ENCODE measurements at regions not wholly inside any gene's neighbourhood (a gene's known extent, or its start where the extent isn't known, plus 50 kb on each side); places are given as distances from the start of the nearest gene placed in this dataset.
A peak's percentile ranks its signal among the peaks of the same experiment; 100 is the strongest.

- peaks cover 54% of the 10 kb centered on the region for H4K20me1 ChIP-seq (ENCODE audit: insufficient read depth, low read length)
- peaks cover 28 to 44% of the 10 kb centered on the region in 2 donors for H3K36me3 Mint-ChIP-seq
- H3K9me3 Mint-ChIP-seq: peaks cover 0 to 7% (median 0%) of the 10 kb centered on the region in 7 donors
- no peaks in the 10 kb centered on the region for H3K9me3 ChIP-seq (replicated peaks in 1 of 2; ENCODE audit: control insufficient read depth in 1 of 2, insufficient read depth in 1 of 2, low read length in 2 of 2)
- H3K4me1 Mint-ChIP-seq: peaks cover 66% of the 10 kb centered on the region
- TF ChIP-seq, protein P1, sequence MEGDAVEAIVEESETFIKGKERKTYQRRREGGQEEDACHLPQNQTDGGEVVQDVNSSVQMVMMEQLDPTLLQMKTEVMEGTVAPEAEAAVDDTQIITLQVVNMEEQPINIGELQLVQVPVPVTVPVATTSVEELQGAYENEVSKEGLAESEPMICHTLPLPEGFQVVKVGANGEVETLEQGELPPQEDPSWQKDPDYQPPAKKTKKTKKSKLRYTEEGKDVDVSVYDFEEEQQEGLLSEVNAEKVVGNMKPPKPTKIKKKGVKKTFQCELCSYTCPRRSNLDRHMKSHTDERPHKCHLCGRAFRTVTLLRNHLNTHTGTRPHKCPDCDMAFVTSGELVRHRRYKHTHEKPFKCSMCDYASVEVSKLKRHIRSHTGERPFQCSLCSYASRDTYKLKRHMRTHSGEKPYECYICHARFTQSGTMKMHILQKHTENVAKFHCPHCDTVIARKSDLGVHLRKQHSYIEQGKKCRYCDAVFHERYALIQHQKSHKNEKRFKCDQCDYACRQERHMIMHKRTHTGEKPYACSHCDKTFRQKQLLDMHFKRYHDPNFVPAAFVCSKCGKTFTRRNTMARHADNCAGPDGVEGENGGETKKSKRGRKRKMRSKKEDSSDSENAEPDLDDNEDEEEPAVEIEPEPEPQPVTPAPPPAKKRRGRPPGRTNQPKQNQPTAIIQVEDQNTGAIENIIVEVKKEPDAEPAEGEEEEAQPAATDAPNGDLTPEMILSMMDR (IDR thresholded peaks at IDR 0.05): no peak
- DNase-seq: peak in 1 of 3 donors; percentile 23
- peak overlapping the region; percentile 6 for H2AFZ ChIP-seq (ENCODE audit: insufficient read depth, low read depth, low read length, poor library complexity, severe bottlenecking)
- H3K27ac ChIP-seq (ENCODE audit: low read depth in 1 of 2, low read length in 2 of 2): peak overlapping the region; percentile 36 to 86
- intact Hi-C loops (cut with micrococcal nuclease): loop anchor here in 1 of 2 donors (5.0 kb wide), 1 partner anchor 57 kb away; no protein-coding TSS in a partner anchor
- peaks cover 54 to 69% of the 10 kb centered on the region in 2 donors for H3K4me1 ChIP-seq (ENCODE audit: control insufficient read depth in 1 of 2, insufficient read depth in 2 of 2, low read length in 2 of 2)
- H3K79me2 ChIP-seq (ENCODE audit: insufficient read depth, low read length): peaks cover 91% of the 10 kb centered on the region
- H3K9ac ChIP-seq (ENCODE audit: insufficient read depth, low read length, poor library complexity, severe bottlenecking): peak overlapping the region; percentile 65
- peaks cover 0 to 3% (median 0%) of the 10 kb centered on the region in 3 donors for H3K27me3 Mint-ChIP-seq (ENCODE audit: low read depth in 3 of 3)
- H3K4me3 ChIP-seq (replicated peaks in 1 of 3; ENCODE audit: low read depth in 2 of 3, low read length in 3 of 3): peak overlapping the region; percentile 87 to 100 (median 89)
- peak overlapping the region; percentile 95 for H3K4me2 ChIP-seq (replicated peaks; ENCODE audit: extremely low read depth, low read length, poor library complexity, severe bottlenecking)
- peak overlapping the region; percentile 60 to 95 (median 91) for H3K27ac Mint-ChIP-seq
- no peaks in the 10 kb centered on the region for H3K27me3 ChIP-seq (ENCODE audit: control insufficient read depth in 2 of 2, insufficient read depth in 2 of 2, low read length in 2 of 2)
- WGBS (ENCODE audit: insufficient coverage): 25% methylated on average over 4 of the region's 4 CpGs
- H3K4me3 Mint-ChIP-seq: peak overlapping the region; percentile 81 to 97
- H3K36me3 ChIP-seq (replicated peaks in 1 of 2; ENCODE audit: control insufficient read depth in 1 of 2, insufficient read depth in 2 of 2, low read length in 2 of 2): peaks cover 5 to 13% of the 10 kb centered on the region in 2 donors
Observed at GRCh38 chr4:163610648-163611047, 116.2 kb downstream of the TMA16 start.

DNA sequence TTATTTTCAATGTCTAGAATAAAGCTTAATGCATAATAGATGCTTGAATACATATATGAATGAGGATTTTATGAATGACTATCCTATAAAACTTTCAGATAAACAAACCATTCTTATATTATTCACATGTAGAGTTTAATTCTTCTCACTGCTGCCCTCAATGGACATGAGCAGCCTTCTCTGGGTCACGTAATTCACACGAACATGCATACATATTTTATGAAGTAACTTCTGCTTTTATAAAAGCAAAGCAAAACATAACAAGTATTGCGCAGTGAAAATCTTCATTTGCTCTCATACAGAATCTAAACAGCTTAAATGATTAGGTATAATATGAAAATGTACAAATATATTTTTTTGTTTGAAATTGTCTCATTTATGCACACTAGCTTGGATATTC, 116.7 kb downstream of the TMA16 start:
- no peak overlapping the region for H2AFZ ChIP-seq (ENCODE audit: insufficient read depth, low read depth, low read length, poor library complexity, severe bottlenecking)
- peak overlapping the region; percentile 65 for H3K9ac ChIP-seq (ENCODE audit: insufficient read depth, low read length, poor library complexity, severe bottlenecking)
- WGBS (ENCODE audit: insufficient coverage): no CpG with 5 or more reads among the region's 3 CpGs
- Mint-ChIP-seq H3K36me3 (peaks cover 23 to 38% of the 10 kb centered on the region in 2 donors), H3K9me3 (peaks cover 0 to 7% (median 0%) of the 10 kb centered on the region in 7 donors), H3K27ac (peak overlapping the region; percentile 90 to 97 (median 92)), H3K27me3 (ENCODE audit: low read depth in 3 of 3) (peaks cover 0 to 3% (median 0%) of the 10 kb centered on the region in 3 donors), H3K4me3 (peak overlapping the region; percentile 81 to 97), H3K4me1 (peaks cover 61% of the 10 kb centered on the region)
- H3K27ac ChIP-seq (ENCODE audit: low read depth in 1 of 2, low read length in 2 of 2): peak overlapping the region; percentile 45 to 86
- H3K36me3 ChIP-seq (replicated peaks in 1 of 2; ENCODE audit: control insufficient read depth in 1 of 2, insufficient read depth in 2 of 2, low read length in 2 of 2): peaks cover 2 to 10% of the 10 kb centered on the region in 2 donors
- peaks cover 85% of the 10 kb centered on the region for H3K79me2 ChIP-seq (ENCODE audit: insufficient read depth, low read length)
- peaks cover 49 to 64% of the 10 kb centered on the region in 2 donors for H3K4me1 ChIP-seq (ENCODE audit: control insufficient read depth in 1 of 2, insufficient read depth in 2 of 2, low read length in 2 of 2)
- peak; percentile 60 to 78 (median 73) for DNase-seq
- no peaks in the 10 kb centered on the region for H3K27me3 ChIP-seq (ENCODE audit: control insufficient read depth in 2 of 2, insufficient read depth in 2 of 2, low read length in 2 of 2)
- peaks cover 49% of the 10 kb centered on the region for H4K20me1 ChIP-seq (ENCODE audit: insufficient read depth, low read length)
- H3K4me2 ChIP-seq (replicated peaks; ENCODE audit: extremely low read depth, low read length, poor library complexity, severe bottlenecking): peak overlapping the region; percentile 95
- intact Hi-C loops (cut with micrococcal nuclease): loop anchor here in 1 of 2 donors (5.0 kb wide), 1 partner anchor 56 kb away; no protein-coding TSS in a partner anchor
- no peaks in the 10 kb centered on the region for H3K9me3 ChIP-seq (replicated peaks in 1 of 2; ENCODE audit: control insufficient read depth in 1 of 2, insufficient read depth in 1 of 2, low read length in 2 of 2)
- H3K4me3 ChIP-seq (replicated peaks in 1 of 3; ENCODE audit: low read depth in 2 of 3, low read length in 3 of 3): peak overlapping the region; percentile 87 to 100 (median 89)
- TF ChIP-seq, protein P1 (IDR thresholded peaks at IDR 0.05): peak; percentile 24

Data from CD14-positive monocyte (primary cell).